ENCODE measurements at regions not wholly inside any gene's neighbourhood (a gene's known extent, or its start where the extent isn't known, plus 50 kb on each side); places are given as distances from the start of the nearest gene placed in this dataset.
"Not testable (repeated sequence)": the region's sequence is repeated elsewhere in the genome, so short reads cannot be mapped to it uniquely, and the experiment has no call there.

DNA sequence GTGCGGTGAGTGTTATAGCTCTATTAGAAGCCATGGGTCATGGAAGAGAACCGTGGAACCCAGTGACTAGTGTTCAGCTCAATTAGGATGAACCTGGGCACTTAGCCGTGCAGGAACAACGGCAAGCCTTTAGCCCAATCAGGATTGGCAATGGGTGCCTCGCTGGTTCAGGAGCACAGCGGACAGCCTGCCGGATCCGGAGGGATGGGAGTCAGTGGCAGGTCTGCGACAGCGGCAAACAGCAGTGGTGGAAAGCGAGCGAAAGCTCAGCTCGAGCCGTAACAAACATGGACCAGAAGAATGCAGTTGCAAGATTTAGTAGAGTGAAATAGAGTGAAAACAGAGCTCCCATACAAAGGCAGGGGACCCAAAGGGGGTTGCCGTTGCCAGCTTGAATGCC is 349.3 kb upstream of the TMPRSS15 start:
- TF ChIP-seq, protein P1, sequence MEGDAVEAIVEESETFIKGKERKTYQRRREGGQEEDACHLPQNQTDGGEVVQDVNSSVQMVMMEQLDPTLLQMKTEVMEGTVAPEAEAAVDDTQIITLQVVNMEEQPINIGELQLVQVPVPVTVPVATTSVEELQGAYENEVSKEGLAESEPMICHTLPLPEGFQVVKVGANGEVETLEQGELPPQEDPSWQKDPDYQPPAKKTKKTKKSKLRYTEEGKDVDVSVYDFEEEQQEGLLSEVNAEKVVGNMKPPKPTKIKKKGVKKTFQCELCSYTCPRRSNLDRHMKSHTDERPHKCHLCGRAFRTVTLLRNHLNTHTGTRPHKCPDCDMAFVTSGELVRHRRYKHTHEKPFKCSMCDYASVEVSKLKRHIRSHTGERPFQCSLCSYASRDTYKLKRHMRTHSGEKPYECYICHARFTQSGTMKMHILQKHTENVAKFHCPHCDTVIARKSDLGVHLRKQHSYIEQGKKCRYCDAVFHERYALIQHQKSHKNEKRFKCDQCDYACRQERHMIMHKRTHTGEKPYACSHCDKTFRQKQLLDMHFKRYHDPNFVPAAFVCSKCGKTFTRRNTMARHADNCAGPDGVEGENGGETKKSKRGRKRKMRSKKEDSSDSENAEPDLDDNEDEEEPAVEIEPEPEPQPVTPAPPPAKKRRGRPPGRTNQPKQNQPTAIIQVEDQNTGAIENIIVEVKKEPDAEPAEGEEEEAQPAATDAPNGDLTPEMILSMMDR (IDR thresholded peaks at IDR 0.05), result not testable (repeated sequence)
- not testable (repeated sequence) for TF ChIP-seq POLR2A, POLR2AphosphoS5 (IDR thresholded peaks at IDR 0.05)
